Naive thymus-derived CD4-positive, alpha-beta T cell (primary cell): ENCODE measurements at regions not wholly inside any gene's neighbourhood (a gene's known extent, or its start where the extent isn't known, plus 50 kb on each side); places are given as distances from the start of the nearest gene placed in this dataset.

Experiments used
- ATAC-seq: fragments of 150-1000 bp; cut with Tn5 transposase; 2 replicates; pipeline ENCODE4 v1.10.0; 2021; ENCODE audit warnings: mild to moderate bottlenecking, moderate library complexity
- CTCF ChIA-PET: fragments of 350-600 bp; sonication (Branson Sonifier 250); formaldehyde crosslinking; loops from one replicate; lab custom pipeline; 2021; ENCODE audit warnings: antibody characterized with exemption; lab: Charles Lee
- POLR2A ChIA-PET: fragments of 350-600 bp; sonication (Branson Sonifier 250); formaldehyde crosslinking; loops from one replicate; lab custom pipeline; 2021; ENCODE audit warnings: antibody characterized with exemption, inconsistent platforms; lab: Charles Lee
- DNase-seq, 9 donors: peaks; one replicate each; pipeline versions ENCODE4 v3.0.0 to v3.0.0-alpha.2; 2020 to 2022; ENCODE audit warnings: mixed read lengths in 1 of 9
- H3K27ac ChIP-seq: one replicate; pipeline ENCODE4 v1.7.0; 2013; ENCODE audit warnings: mild to moderate bottlenecking, low read depth, low read length, moderate library complexity
- H3K27me3 ChIP-seq, 2 donors: one replicate each; pipeline ENCODE4 v1.7.0; 2013; ENCODE audit warnings: low read length in 2 of 2, mild to moderate bottlenecking in 2 of 2, moderate library complexity in 2 of 2; ENCODE audit not compliant: control insufficient read depth in 2 of 2, insufficient read depth in 2 of 2
- H3K36me3 ChIP-seq, 3 experiments: 1 replicate in 2 of 3; 2 replicates in 1 of 3; pipeline ENCODE4 v1.7.0; 2013; ENCODE audit warnings: low read length in 3 of 3, mild to moderate bottlenecking in 3 of 3, moderate library complexity in 1 of 3; ENCODE audit not compliant: insufficient read depth in 3 of 3, control insufficient read depth in 2 of 3
- H3K4me1 ChIP-seq, 2 donors: one replicate each; pipeline ENCODE4 v1.7.0; 2013; ENCODE audit warnings: low read length in 2 of 2, mild to moderate bottlenecking in 2 of 2, moderate library complexity in 1 of 2; ENCODE audit not compliant: control insufficient read depth in 2 of 2, insufficient read depth in 2 of 2
- H3K4me3 ChIP-seq: 2 replicates; pipeline ENCODE4 v1.7.0; 2013; ENCODE audit warnings: mild to moderate bottlenecking, low read length
- H3K9me3 ChIP-seq, 3 experiments: 1 replicate in 2 of 3; 2 replicates in 1 of 3; pipeline ENCODE4 v1.7.0; 2013; ENCODE audit warnings: low read length in 3 of 3; ENCODE audit not compliant: control insufficient read depth in 2 of 3
- H3K27ac Mint-ChIP-seq, 9 donors: one replicate each; pipeline ENCODE4 v1.8.0; 2020 to 2022; ENCODE audit warnings: mixed read lengths in 9 of 9, mild to moderate bottlenecking in 8 of 9, moderate library complexity in 5 of 9, inconsistent platforms in 2 of 9
- H3K27me3 Mint-ChIP-seq, 5 donors: one replicate each; pipeline ENCODE4 v1.8.0; 2021 to 2022; ENCODE audit warnings: mixed read lengths in 5 of 5, mild to moderate bottlenecking in 1 of 5
- H3K36me3 Mint-ChIP-seq, 5 donors: one replicate each; pipeline ENCODE4 v1.8.0; 2020 to 2022; ENCODE audit warnings: mixed read lengths in 5 of 5, mild to moderate bottlenecking in 3 of 5, inconsistent platforms in 1 of 5
- H3K4me1 Mint-ChIP-seq, 7 donors: one replicate each; pipeline ENCODE4 v1.8.0; 2020 to 2022; ENCODE audit warnings: mixed read lengths in 7 of 7, mild to moderate bottlenecking in 3 of 7, inconsistent platforms in 1 of 7
- H3K4me3 Mint-ChIP-seq, 10 donors: one replicate each; pipeline ENCODE4 v1.8.0; 2020 to 2022; ENCODE audit warnings: mild to moderate bottlenecking in 10 of 10, mixed read lengths in 10 of 10, moderate library complexity in 6 of 10, inconsistent platforms in 2 of 10
- H3K9me3 Mint-ChIP-seq, 11 donors: one replicate each; pipeline ENCODE4 v1.8.0; 2020 to 2022; ENCODE audit warnings: mixed read lengths in 11 of 11, mild to moderate bottlenecking in 4 of 11, inconsistent platforms in 1 of 11, moderate library complexity in 1 of 11
- intact Hi-C, 2 donors: fragments of 100-400 bp; cut with micrococcal nuclease; formaldehyde crosslinking; loops; one replicate each; pipeline ENCODE4 v1.15.1; 2023

- CTCF ChIA-PET = no interaction called here
- intact Hi-C loops = no loop called here
- H3K36me3 ChIP-seq = no peaks in the 10 kb centered on the region
- peaks cover 6% of the 10 kb centered on the region in 2 donors for H3K4me1 ChIP-seq
- no peaks in the 10 kb centered on the region for H3K9me3 ChIP-seq
- Mint-ChIP-seq H3K4me3 (no peak overlapping the region), H3K27ac (no peak overlapping the region), H3K4me1 (peaks cover 0 to 12% (median 6%) of the 10 kb centered on the region in 7 donors), H3K9me3 (peaks cover 0 to 4% (median 0%) of the 10 kb centered on the region in 11 donors), H3K36me3 (no peaks in the 10 kb centered on the region), H3K27me3 (peaks cover 0 to 12% (median 4%) of the 10 kb centered on the region in 5 donors)
- DNase-seq (no peak), ATAC-seq (no peak)
- H3K27me3 ChIP-seq = no peaks in the 10 kb centered on the region
- no peak overlapping the region for H3K4me3 ChIP-seq
- H3K27ac ChIP-seq = no peak overlapping the region
- POLR2A ChIA-PET = no interaction called here
Measured at GRCh38 chr15:77546870-77547269, 85.8 kb downstream of the LINGO1 start.

- no peaks in the 10 kb centered on the region for H3K9me3 ChIP-seq
- POLR2A ChIA-PET = no interaction called here
- H3K4me3 Mint-ChIP-seq = no peak overlapping the region
- no peak overlapping the region for H3K27ac Mint-ChIP-seq
- H3K27me3 ChIP-seq = no peaks in the 10 kb centered on the region
- H3K36me3 ChIP-seq = no peaks in the 10 kb centered on the region
- H3K36me3 Mint-ChIP-seq = no peaks in the 10 kb centered on the region
- H3K9me3 Mint-ChIP-seq = peaks cover 0 to 4% (median 0%) of the 10 kb centered on the region in 11 donors
- no peak for ATAC-seq
- intact Hi-C loops = no loop called here
- H3K27me3 Mint-ChIP-seq = peaks cover 0 to 12% (median 4%) of the 10 kb centered on the region in 5 donors
- H3K4me1 ChIP-seq = peaks cover 6% of the 10 kb centered on the region in 2 donors
- DNase-seq = no peak
- H3K27ac ChIP-seq = no peak overlapping the region
- H3K4me3 ChIP-seq = no peak overlapping the region
- H3K4me1 Mint-ChIP-seq = peaks cover 0 to 12% (median 6%) of the 10 kb centered on the region in 7 donors
- CTCF ChIA-PET = no interaction called here
Measured at GRCh38 chr15:77546050-77546501, 86.6 kb downstream of the LINGO1 start.

GRCh38 chr15:77545058-77545457 is 87.7 kb downstream of the LINGO1 start:
- Histone ChIP-seq H3K27ac (no peak overlapping the region), H3K4me3 (no peak overlapping the region), H3K27me3 (no peaks in the 10 kb centered on the region), H3K9me3 (no peaks in the 10 kb centered on the region), H3K4me1 (peaks cover 6% of the 10 kb centered on the region in 2 donors), H3K36me3 (no peaks in the 10 kb centered on the region)
- peak overlapping the region in 1 of 10 donors; percentile 34 for H3K4me3 Mint-ChIP-seq
- peaks cover 0 to 12% (median 6%) of the 10 kb centered on the region in 7 donors for H3K4me1 Mint-ChIP-seq
- ATAC-seq = no peak
- peak overlapping the region in 1 of 9 donors; percentile 56 for H3K27ac Mint-ChIP-seq
- peaks cover 0 to 12% (median 4%) of the 10 kb centered on the region in 5 donors for H3K27me3 Mint-ChIP-seq
- no peaks in the 10 kb centered on the region for H3K36me3 Mint-ChIP-seq
- ChIA-PET POLR2A (no interaction called here), CTCF (interaction anchor here (0.9 to 1.1 kb wide), 2 partner anchors 340 to 427 kb away, joined by 3 to 4 read pairs; no protein-coding TSS in a partner anchor)
- intact Hi-C loops = no loop called here
- H3K9me3 Mint-ChIP-seq = peaks cover 0 to 4% (median 0%) of the 10 kb centered on the region in 11 donors
- no peak for DNase-seq

GRCh38 chr15:77544162-77544561 is 88.5 kb downstream of the LINGO1 start:
- ATAC-seq (no peak), DNase-seq (no peak)
- H3K4me3 ChIP-seq = no peak overlapping the region
- Mint-ChIP-seq H3K4me1 (peaks cover 0 to 12% (median 6%) of the 10 kb centered on the region in 7 donors), H3K27me3 (peaks cover 0 to 12% (median 4%) of the 10 kb centered on the region in 5 donors), H3K4me3 (peak overlapping the region in 9 of 10 donors; percentile 12 to 83 (median 77)), H3K27ac (peak overlapping the region in 1 of 9 donors; percentile 47), H3K9me3 (peaks cover 0 to 4% (median 0%) of the 10 kb centered on the region in 11 donors), H3K36me3 (no peaks in the 10 kb centered on the region)
- ChIA-PET CTCF (interaction anchor here (0.5 to 2.4 kb wide), 15 partner anchors 8 to 577 kb away, joined by 3 to 24 read pairs (median 4); no protein-coding TSS in a partner anchor), POLR2A (no interaction called here)
- intact Hi-C loops = no loop called here
- H3K27ac ChIP-seq = no peak overlapping the region
- no peaks in the 10 kb centered on the region for H3K9me3 ChIP-seq
- H3K4me1 ChIP-seq = peaks cover 6% of the 10 kb centered on the region in 2 donors
- no peaks in the 10 kb centered on the region for H3K36me3 ChIP-seq
- H3K27me3 ChIP-seq = no peaks in the 10 kb centered on the region

GRCh38 chr15:77543159-77543882 is 89.4 kb downstream of the LINGO1 start:
- H3K4me1 Mint-ChIP-seq = peaks cover 0 to 12% (median 6%) of the 10 kb centered on the region in 7 donors
- H3K36me3 Mint-ChIP-seq = no peaks in the 10 kb centered on the region
- H3K9me3 ChIP-seq = no peaks in the 10 kb centered on the region
- ChIA-PET CTCF (interaction anchor here (0.5 to 2.4 kb wide), 26 partner anchors 8 to 1356 kb away, joined by 3 to 24 read pairs (median 4); partner anchors contain the start of gene HMG20A), POLR2A (no interaction called here)
- H3K4me3 Mint-ChIP-seq = peak overlapping the region; percentile 71 to 83 (median 78)
- H3K9me3 Mint-ChIP-seq = peaks cover 0 to 4% (median 0%) of the 10 kb centered on the region in 11 donors
- peaks cover 6% of the 10 kb centered on the region in 2 donors for H3K4me1 ChIP-seq
- peak overlapping the region; percentile 30 for H3K27ac ChIP-seq
- H3K36me3 ChIP-seq = no peaks in the 10 kb centered on the region
- peak overlapping the region in 6 of 9 donors; percentile 38 to 69 (median 48) for H3K27ac Mint-ChIP-seq
- peak; percentile 89 for ATAC-seq
- H3K27me3 ChIP-seq = no peaks in the 10 kb centered on the region
- intact Hi-C loops = loop anchor here (1.0 to 2.0 kb wide), 9 partner anchors 47 to 1353 kb away; no protein-coding TSS in a partner anchor
- DNase-seq = peak; percentile 49 to 82 (median 71)
- peaks cover 0 to 12% (median 4%) of the 10 kb centered on the region in 5 donors for H3K27me3 Mint-ChIP-seq
- H3K4me3 ChIP-seq = peak overlapping the region; percentile 80

GRCh38 chr15:77542491-77543001 is 90.2 kb downstream of the LINGO1 start:
- no peak for DNase-seq
- ChIA-PET CTCF (interaction anchor here (0.5 to 2.4 kb wide), 17 partner anchors 8 to 768 kb away, joined by 3 to 24 read pairs (median 4); no protein-coding TSS in a partner anchor), POLR2A (no interaction called here)
- ATAC-seq = no peak
- Mint-ChIP-seq H3K9me3 (peaks cover 0 to 4% (median 0%) of the 10 kb centered on the region in 11 donors), H3K27me3 (peaks cover 0 to 12% (median 3%) of the 10 kb centered on the region in 5 donors), H3K36me3 (no peaks in the 10 kb centered on the region), H3K4me1 (peaks cover 0 to 12% (median 6%) of the 10 kb centered on the region in 7 donors), H3K27ac (peak overlapping the region in 4 of 9 donors; percentile 37 to 52 (median 46)), H3K4me3 (peak overlapping the region; percentile 71 to 83 (median 78))
- Histone ChIP-seq H3K9me3 (no peaks in the 10 kb centered on the region), H3K27ac (no peak overlapping the region), H3K4me1 (peaks cover 6% of the 10 kb centered on the region in 2 donors), H3K4me3 (peak overlapping the region; percentile 80), H3K36me3 (no peaks in the 10 kb centered on the region), H3K27me3 (no peaks in the 10 kb centered on the region)
- intact Hi-C loops = loop anchor here (1.0 to 2.0 kb wide), 9 partner anchors 46 to 1352 kb away; no protein-coding TSS in a partner anchor
